ENCODE measurements at regions not wholly inside any gene's neighbourhood (a gene's known extent, or its start where the extent isn't known, plus 50 kb on each side); places are given as distances from the start of the nearest gene placed in this dataset.

- no peak overlapping the region for H3K4me3 ChIP-seq (ENCODE audit: low read depth, low read length)
- no peaks in the 10 kb centered on the region for H3K79me2 ChIP-seq (ENCODE audit: control insufficient read depth, insufficient read depth, low read length, poor library complexity)
- DNase-seq: no peak
- H3K9ac ChIP-seq (ENCODE audit: low read length): no peak overlapping the region
- H2BK12ac ChIP-seq (ENCODE audit: low read length): peak overlapping the region; percentile 21
- peak overlapping the region; percentile 12 for H3K18ac ChIP-seq (ENCODE audit: low read length)
- peaks cover 2% of the 10 kb centered on the region for H3K9me3 ChIP-seq (ENCODE audit: insufficient read depth, low read depth, low read length)
- no peaks in the 10 kb centered on the region for H3K27me3 ChIP-seq (ENCODE audit: insufficient read depth, low read length)
- no peak overlapping the region for H3K4me2 ChIP-seq (ENCODE audit: low read length)
- H4K12ac ChIP-seq (ENCODE audit: low read depth, low read length): no peak overlapping the region
- H3K14ac ChIP-seq (ENCODE audit: low read length): peak overlapping the region; percentile 1
- H2AFZ ChIP-seq (ENCODE audit: insufficient read depth, low read length, poor library complexity): no peak overlapping the region
- H3K36me3 ChIP-seq (ENCODE audit: control insufficient read depth in 1 of 2, insufficient read depth in 2 of 2, low read length in 2 of 2): no peaks in the 10 kb centered on the region
- no peak overlapping the region for H4K8ac ChIP-seq (ENCODE audit: low read depth, low read length)
- H3K27ac ChIP-seq (ENCODE audit: low read depth, low read length): no peak overlapping the region
- peaks cover 10 to 14% of the 10 kb centered on the region in 2 experiments for H3K4me1 ChIP-seq (ENCODE audit: control insufficient read depth in 1 of 2, insufficient read depth in 2 of 2, low read length in 2 of 2)
- H4K91ac ChIP-seq (ENCODE audit: low read depth, low read length): peak overlapping the region; percentile 25
- no peak overlapping the region for H3K4ac ChIP-seq (ENCODE audit: low read depth, low read length)
- no CpG with 5 or more reads among the region's 6 CpGs for WGBS (ENCODE audit: extremely low coverage, insufficient coverage, insufficient read length)
- H2AK5ac ChIP-seq (ENCODE audit: low read length): peak overlapping the region; percentile 6
- H2BK120ac ChIP-seq (ENCODE audit: insufficient read depth, low read length, poor library complexity): no peak overlapping the region
- no peaks in the 10 kb centered on the region for H3K79me1 ChIP-seq (ENCODE audit: low read length)
- H3K23ac ChIP-seq (ENCODE audit: low read length): no peak overlapping the region
- H2BK5ac ChIP-seq (ENCODE audit: low read depth, low read length, poor library complexity): no peak overlapping the region
These were observed 81.8 kb downstream of the IRF2BPL start for GRCh38 chr14:76946753-76947077.

GRCh38 chr14:76943072-76943471 is 85.4 kb downstream of the IRF2BPL start:
- no peak overlapping the region for H4K91ac ChIP-seq (ENCODE audit: low read depth, low read length)
- no peak overlapping the region for H3K18ac ChIP-seq (ENCODE audit: low read length)
- H3K27me3 ChIP-seq (ENCODE audit: insufficient read depth, low read length): no peaks in the 10 kb centered on the region
- no peak overlapping the region for H2BK12ac ChIP-seq (ENCODE audit: low read length)
- no CpG with 5 or more reads among the region's 4 CpGs for WGBS (ENCODE audit: extremely low coverage, insufficient coverage, insufficient read length)
- H2BK5ac ChIP-seq (ENCODE audit: low read depth, low read length, poor library complexity): no peak overlapping the region
- no peaks in the 10 kb centered on the region for H3K36me3 ChIP-seq (ENCODE audit: control insufficient read depth in 1 of 2, insufficient read depth in 2 of 2, low read length in 2 of 2)
- no peak overlapping the region for H3K14ac ChIP-seq (ENCODE audit: low read length)
- H3K27ac ChIP-seq (ENCODE audit: low read depth, low read length): no peak overlapping the region
- H2BK120ac ChIP-seq (ENCODE audit: insufficient read depth, low read length, poor library complexity): no peak overlapping the region
- H3K79me1 ChIP-seq (ENCODE audit: low read length): peaks cover 4% of the 10 kb centered on the region
- no peak for DNase-seq
- H4K8ac ChIP-seq (ENCODE audit: low read depth, low read length): no peak overlapping the region
- H3K9ac ChIP-seq (ENCODE audit: low read length): no peak overlapping the region
- H3K4me3 ChIP-seq (ENCODE audit: low read depth, low read length): no peak overlapping the region
- H3K23ac ChIP-seq (ENCODE audit: low read length): no peak overlapping the region
- H3K9me3 ChIP-seq (ENCODE audit: insufficient read depth, low read depth, low read length): no peaks in the 10 kb centered on the region
- no peak overlapping the region for H4K12ac ChIP-seq (ENCODE audit: low read depth, low read length)
- H2AFZ ChIP-seq (ENCODE audit: insufficient read depth, low read length, poor library complexity): no peak overlapping the region
- H3K79me2 ChIP-seq (ENCODE audit: control insufficient read depth, insufficient read depth, low read length, poor library complexity): no peaks in the 10 kb centered on the region
- no peak overlapping the region for H3K4me2 ChIP-seq (ENCODE audit: low read length)
- H3K4ac ChIP-seq (ENCODE audit: low read depth, low read length): no peak overlapping the region
- no peak overlapping the region for H2AK5ac ChIP-seq (ENCODE audit: low read length)
- peaks cover 6 to 9% of the 10 kb centered on the region in 2 experiments for H3K4me1 ChIP-seq (ENCODE audit: control insufficient read depth in 1 of 2, insufficient read depth in 2 of 2, low read length in 2 of 2)

- H3K4me3 ChIP-seq (ENCODE audit: low read depth, low read length): no peak overlapping the region
- H3K27me3 ChIP-seq (ENCODE audit: insufficient read depth, low read length): no peaks in the 10 kb centered on the region
- peaks cover 6 to 7% of the 10 kb centered on the region in 2 experiments for H3K4me1 ChIP-seq (ENCODE audit: control insufficient read depth in 1 of 2, insufficient read depth in 2 of 2, low read length in 2 of 2)
- H3K9me3 ChIP-seq (ENCODE audit: insufficient read depth, low read depth, low read length): no peaks in the 10 kb centered on the region
- H4K8ac ChIP-seq (ENCODE audit: low read depth, low read length): no peak overlapping the region
- no CpG with 5 or more reads among the region's 12 CpGs for WGBS (ENCODE audit: extremely low coverage, insufficient coverage, insufficient read length)
- no peak overlapping the region for H3K18ac ChIP-seq (ENCODE audit: low read length)
- peaks cover 4% of the 10 kb centered on the region for H3K79me1 ChIP-seq (ENCODE audit: low read length)
- no peak overlapping the region for H3K9ac ChIP-seq (ENCODE audit: low read length)
- H4K12ac ChIP-seq (ENCODE audit: low read depth, low read length): no peak overlapping the region
- H2AFZ ChIP-seq (ENCODE audit: insufficient read depth, low read length, poor library complexity): no peak overlapping the region
- H2AK5ac ChIP-seq (ENCODE audit: low read length): no peak overlapping the region
- no peak overlapping the region for H3K4ac ChIP-seq (ENCODE audit: low read depth, low read length)
- H3K23ac ChIP-seq (ENCODE audit: low read length): no peak overlapping the region
- no peak overlapping the region for H2BK120ac ChIP-seq (ENCODE audit: insufficient read depth, low read length, poor library complexity)
- no peak overlapping the region for H2BK12ac ChIP-seq (ENCODE audit: low read length)
- no peaks in the 10 kb centered on the region for H3K79me2 ChIP-seq (ENCODE audit: control insufficient read depth, insufficient read depth, low read length, poor library complexity)
- H2BK5ac ChIP-seq (ENCODE audit: low read depth, low read length, poor library complexity): no peak overlapping the region
- no peaks in the 10 kb centered on the region for H3K36me3 ChIP-seq (ENCODE audit: control insufficient read depth in 1 of 2, insufficient read depth in 2 of 2, low read length in 2 of 2)
- no peak overlapping the region for H4K91ac ChIP-seq (ENCODE audit: low read depth, low read length)
- no peak overlapping the region for H3K27ac ChIP-seq (ENCODE audit: low read depth, low read length)
- no peak for DNase-seq
- no peak overlapping the region for H3K14ac ChIP-seq (ENCODE audit: low read length)
- H3K4me2 ChIP-seq (ENCODE audit: low read length): no peak overlapping the region
These were observed 86.3 kb downstream of the IRF2BPL start for GRCh38 chr14:76941946-76942805.

GRCh38 chr14:76941544-76941943 is 87.0 kb downstream of the IRF2BPL start:
- no peak overlapping the region for H4K8ac ChIP-seq (ENCODE audit: low read depth, low read length)
- no peak overlapping the region for H3K9ac ChIP-seq (ENCODE audit: low read length)
- H3K4me2 ChIP-seq (ENCODE audit: low read length): no peak overlapping the region
- H2BK5ac ChIP-seq (ENCODE audit: low read depth, low read length, poor library complexity): no peak overlapping the region
- no peak overlapping the region for H2AFZ ChIP-seq (ENCODE audit: insufficient read depth, low read length, poor library complexity)
- no peak for DNase-seq
- no peak overlapping the region for H3K14ac ChIP-seq (ENCODE audit: low read length)
- H2BK12ac ChIP-seq (ENCODE audit: low read length): no peak overlapping the region
- H3K27ac ChIP-seq (ENCODE audit: low read depth, low read length): no peak overlapping the region
- H3K27me3 ChIP-seq (ENCODE audit: insufficient read depth, low read length): no peaks in the 10 kb centered on the region
- no peak overlapping the region for H4K91ac ChIP-seq (ENCODE audit: low read depth, low read length)
- no peak overlapping the region for H3K23ac ChIP-seq (ENCODE audit: low read length)
- H2BK120ac ChIP-seq (ENCODE audit: insufficient read depth, low read length, poor library complexity): no peak overlapping the region
- H3K36me3 ChIP-seq (ENCODE audit: control insufficient read depth in 1 of 2, insufficient read depth in 2 of 2, low read length in 2 of 2): no peaks in the 10 kb centered on the region
- no peak overlapping the region for H3K18ac ChIP-seq (ENCODE audit: low read length)
- H3K4me3 ChIP-seq (ENCODE audit: low read depth, low read length): no peak overlapping the region
- H4K12ac ChIP-seq (ENCODE audit: low read depth, low read length): no peak overlapping the region
- peaks cover 4% of the 10 kb centered on the region for H3K79me1 ChIP-seq (ENCODE audit: low read length)
- peaks cover 2 to 3% of the 10 kb centered on the region in 2 experiments for H3K4me1 ChIP-seq (ENCODE audit: control insufficient read depth in 1 of 2, insufficient read depth in 2 of 2, low read length in 2 of 2)
- H3K4ac ChIP-seq (ENCODE audit: low read depth, low read length): no peak overlapping the region
- H3K9me3 ChIP-seq (ENCODE audit: insufficient read depth, low read depth, low read length): no peaks in the 10 kb centered on the region
- no CpG with 5 or more reads among the region's 7 CpGs for WGBS (ENCODE audit: extremely low coverage, insufficient coverage, insufficient read length)
- H2AK5ac ChIP-seq (ENCODE audit: low read length): no peak overlapping the region
- no peaks in the 10 kb centered on the region for H3K79me2 ChIP-seq (ENCODE audit: control insufficient read depth, insufficient read depth, low read length, poor library complexity)

Measured in trophoblast cell (in vitro differentiated cells and primary cell).